CD4-positive, alpha-beta T cell (primary cell): ENCODE measurements at regions not wholly inside any gene's neighbourhood (a gene's known extent, or its start where the extent isn't known, plus 50 kb on each side); places are given as distances from the start of the nearest gene placed in this dataset.
"Not testable (repeated sequence)": the region's sequence is repeated elsewhere in the genome, so short reads cannot be mapped to it uniquely, and the experiment has no call there.

Source experiments
- ATAC-seq: fragments of 200-7000 bp; cut with Tn5 transposase; one replicate; pipeline ENCODE4 v1.10.0; 2022; ENCODE audit warnings: mild to moderate bottlenecking; ENCODE audit not compliant: poor library complexity
- CTCF ChIA-PET: fragments of 350-600 bp; sonication (Branson Sonifier 250); formaldehyde crosslinking; loops from one replicate; lab custom pipeline; 2021; ENCODE audit warnings: antibody characterized with exemption, inconsistent platforms; lab: Charles Lee
- POLR2A ChIA-PET: fragments of 350-600 bp; sonication (Branson Sonifier 250); formaldehyde crosslinking; loops from one replicate; lab custom pipeline; 2021; ENCODE audit warnings: antibody characterized with exemption, inconsistent platforms; lab: Charles Lee
- DNase-seq, 14 experiments: peaks; one replicate each; pipeline ENCODE4 v3.0.0-alpha.2; 2013 to 2020; ENCODE audit warnings: mixed read lengths in 2 of 14
- H3K27ac ChIP-seq, 2 donors: one replicate each; pipeline versions ENCODE4 v1.5.1 to v1.7.0; 2013; ENCODE audit warnings: low read length in 2 of 2, low read depth in 1 of 2, mild to moderate bottlenecking in 1 of 2
- H3K27me3 ChIP-seq, 2 experiments: 1 replicate in 1 of 2; 2 replicates in 1 of 2; pipeline versions ENCODE4 v1.6.1 to v1.7.0; 2013; ENCODE audit warnings: low read length in 2 of 2, control low read depth in 1 of 2, mild to moderate bottlenecking in 1 of 2, moderate library complexity in 1 of 2; ENCODE audit not compliant: insufficient read depth in 2 of 2, control insufficient read depth in 1 of 2
- H3K36me3 ChIP-seq: one replicate; pipeline ENCODE4 v1.6.1; 2013; ENCODE audit warnings: low read length, control low read depth; ENCODE audit not compliant: insufficient read depth
- H3K4me1 ChIP-seq: one replicate; pipeline ENCODE4 v1.6.1; 2013; ENCODE audit warnings: low read length, control low read depth; ENCODE audit not compliant: insufficient read depth
- H3K4me3 ChIP-seq: one replicate; pipeline ENCODE4 v1.5.1; 2013; ENCODE audit warnings: mild to moderate bottlenecking, low read length, moderate library complexity
- H3K9me3 ChIP-seq, 2 experiments: 1 replicate in 1 of 2; 2 replicates in 1 of 2; pipeline versions ENCODE4 v1.6.1 to v1.7.0; 2013; ENCODE audit warnings: low read length in 2 of 2, mild to moderate bottlenecking in 2 of 2, control low read depth in 1 of 2, moderate library complexity in 1 of 2; ENCODE audit not compliant: control insufficient read depth in 1 of 2, insufficient read depth in 1 of 2
- H3K27ac Mint-ChIP-seq: one replicate; pipeline ENCODE4 v1.8.0; 2020; ENCODE audit warnings: mixed read lengths
- H3K27me3 Mint-ChIP-seq: one replicate; pipeline ENCODE4 v1.8.0; 2021; ENCODE audit warnings: mixed read lengths
- H3K36me3 Mint-ChIP-seq: one replicate; pipeline ENCODE4 v1.8.0; 2021; ENCODE audit warnings: low read depth, mixed read lengths
- H3K4me1 Mint-ChIP-seq: one replicate; pipeline ENCODE4 v1.8.0; 2021; ENCODE audit warnings: low read depth, mixed read lengths
- H3K4me3 Mint-ChIP-seq: one replicate; pipeline ENCODE4 v1.8.0; 2020; ENCODE audit warnings: mild to moderate bottlenecking, mixed read lengths
- H3K9me3 Mint-ChIP-seq: one replicate; pipeline ENCODE4 v1.8.0; 2020; ENCODE audit warnings: mixed read lengths
- CTCF ChIP-seq: fragments of 200-600 bp; IDR thresholded peaks from one replicate; pipeline ENCODE4 v1.8.0; 2022; ENCODE audit warnings: antibody characterized with exemption, mild to moderate bottlenecking
- intact Hi-C, 2 experiments: fragments of 100-400 bp; cut with DNase I in 1 of 2; cut with micrococcal nuclease in 1 of 2; formaldehyde crosslinking; loops; one replicate each; pipeline versions ENCODE4 v1.15.1 to v1.9.0; 2023 to 2025; cut with DNase I, micrococcal nuclease

- no peak overlapping the region for H3K27ac Mint-ChIP-seq
- POLR2A ChIA-PET = no interaction called here
Measured at GRCh38 chr3:194950906-194951628, 265.4 kb downstream of the FAM43A start.

GRCh38 chr3:194951629-194951920, 265.9 kb downstream of the FAM43A start:
- POLR2A ChIA-PET, DNase-seq, H3K36me3 Mint-ChIP-seq, H3K27me3 Mint-ChIP-seq, H3K9me3 ChIP-seq, H3K27me3 ChIP-seq, H3K36me3 ChIP-seq, H3K4me1 Mint-ChIP-seq, H3K27ac ChIP-seq, CTCF ChIA-PET, H3K4me1 ChIP-seq, H3K9me3 Mint-ChIP-seq, H3K4me3 ChIP-seq, H3K4me3 Mint-ChIP-seq, ATAC-seq, intact Hi-C loops, H3K27ac Mint-ChIP-seq: not testable (repeated sequence)

More at GRCh38 chr3:194950906-194951628, 265.4 kb downstream of the FAM43A start:
- no peak overlapping the region for H3K4me3 ChIP-seq
- Mint-ChIP-seq H3K4me1 (no peaks in the 10 kb centered on the region), H3K4me3 (no peak overlapping the region), H3K27me3 (no peaks in the 10 kb centered on the region), H3K9me3 (no peaks in the 10 kb centered on the region), H3K36me3 (no peaks in the 10 kb centered on the region)
- no peaks in the 10 kb centered on the region for H3K4me1 ChIP-seq
- CTCF ChIA-PET = no interaction called here
- DNase-seq (no peak), ATAC-seq (no peak)
- H3K27ac ChIP-seq = no peak overlapping the region
- intact Hi-C loops = no loop called here
- no peaks in the 10 kb centered on the region for H3K27me3 ChIP-seq
- no peak for TF ChIP-seq CTCF
- no peaks in the 10 kb centered on the region for H3K9me3 ChIP-seq
- no peaks in the 10 kb centered on the region for H3K36me3 ChIP-seq

- ATAC-seq (no peak), DNase-seq (no peak)
- ChIA-PET POLR2A (no interaction called here), CTCF (no interaction called here)
- no peak overlapping the region for H3K27ac Mint-ChIP-seq
- H3K4me3 ChIP-seq = no peak overlapping the region
- no peaks in the 10 kb centered on the region for H3K9me3 ChIP-seq
- H3K9me3 Mint-ChIP-seq = no peaks in the 10 kb centered on the region
- H3K27me3 ChIP-seq = no peaks in the 10 kb centered on the region
- no peaks in the 10 kb centered on the region for H3K36me3 Mint-ChIP-seq
- intact Hi-C loops = no loop called here
- H3K27me3 Mint-ChIP-seq = no peaks in the 10 kb centered on the region
- TF ChIP-seq CTCF = no peak
- H3K4me1 Mint-ChIP-seq = no peaks in the 10 kb centered on the region
- H3K27ac ChIP-seq = no peak overlapping the region
- H3K4me1 ChIP-seq = no peaks in the 10 kb centered on the region
- no peaks in the 10 kb centered on the region for H3K36me3 ChIP-seq
- no peak overlapping the region for H3K4me3 Mint-ChIP-seq
Measured at GRCh38 chr3:194951931-194952582, 266.4 kb downstream of the FAM43A start.

GRCh38 chr3:194952841-194953241, 267.2 kb downstream of the FAM43A start:
- Mint-ChIP-seq H3K27me3 (no peaks in the 10 kb centered on the region), H3K27ac (no peak overlapping the region), H3K9me3 (no peaks in the 10 kb centered on the region), H3K36me3 (no peaks in the 10 kb centered on the region), H3K4me1 (no peaks in the 10 kb centered on the region), H3K4me3 (no peak overlapping the region)
- ChIA-PET CTCF (no interaction called here), POLR2A (no interaction called here)
- Histone ChIP-seq H3K9me3 (no peaks in the 10 kb centered on the region), H3K36me3 (no peaks in the 10 kb centered on the region), H3K4me1 (no peaks in the 10 kb centered on the region), H3K27me3 (no peaks in the 10 kb centered on the region), H3K27ac (no peak overlapping the region), H3K4me3 (no peak overlapping the region)
- no peak for DNase-seq
- TF ChIP-seq CTCF = no peak
- ATAC-seq = no peak
- intact Hi-C loops = no loop called here
